GM19351 (cell line): ENCODE measurements at regions not wholly inside any gene's neighbourhood (a gene's known extent, or its start where the extent isn't known, plus 50 kb on each side); places are given as distances from the start of the nearest gene placed in this dataset.

Experiments used
- ATAC-seq: cut with Tn5 transposase; IDR thresholded peaks from one replicate; pipeline ENCODE4 v1.9.1; 2021; ENCODE audit warnings: mild to moderate bottlenecking, moderate library complexity; ENCODE audit not compliant: unreplicated experiment

DNA sequence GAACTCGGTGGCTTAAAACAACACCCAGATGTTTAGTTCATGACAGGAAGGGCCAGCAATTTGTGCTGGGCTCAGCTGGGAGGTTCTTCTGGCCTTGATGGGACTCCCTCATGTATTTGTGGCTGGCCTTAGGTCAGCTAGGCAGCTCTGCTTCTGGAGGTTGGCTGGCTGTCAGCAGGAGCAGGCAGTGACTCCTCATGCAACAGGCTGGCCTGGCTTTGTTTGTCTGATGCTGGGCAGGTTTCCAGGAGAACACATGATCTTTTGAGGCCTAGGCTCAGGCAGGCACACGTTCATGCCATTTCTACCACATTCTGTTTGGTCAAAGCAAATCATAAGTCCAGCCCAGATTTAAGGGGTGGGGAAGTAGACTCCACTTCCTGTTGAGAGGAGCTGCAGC, 571.2 kb downstream of the TBC1D22A start:
- no peak for ATAC-seq

DNA sequence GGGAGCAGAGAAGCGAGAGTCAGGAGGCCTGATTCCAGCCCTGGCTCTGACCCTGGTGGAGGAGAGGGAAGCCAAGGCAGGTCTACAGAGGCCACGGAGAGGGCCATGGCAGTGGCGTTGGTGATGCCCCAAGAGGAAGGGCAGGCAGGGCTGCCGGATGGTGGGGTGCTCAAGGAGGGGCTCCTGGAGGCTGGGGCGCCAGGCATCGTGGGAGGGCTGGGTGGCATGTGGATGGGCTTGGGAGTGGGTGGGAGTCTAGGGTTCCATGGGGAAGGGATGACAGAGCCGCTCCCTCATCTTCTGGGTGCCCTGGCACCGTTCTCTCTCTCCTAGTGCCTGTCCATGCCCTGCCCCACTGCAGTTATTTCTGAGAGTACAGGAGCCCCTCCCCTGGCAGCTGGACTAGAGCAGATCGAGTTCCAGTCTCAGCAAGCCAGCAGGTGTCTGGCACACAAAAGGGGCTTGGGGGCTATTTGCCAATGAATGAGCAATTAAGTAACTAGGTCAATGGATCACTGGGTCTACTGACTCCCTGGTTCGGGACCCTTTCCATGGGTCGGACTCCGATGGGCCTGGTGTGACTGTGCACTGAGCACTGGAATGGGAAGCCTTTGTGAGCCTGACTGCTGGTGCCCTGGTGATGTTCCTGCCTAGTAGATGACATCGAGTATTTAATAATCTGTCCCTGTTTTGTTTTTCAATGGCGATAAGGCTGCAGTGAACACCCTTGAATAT, 570.0 kb downstream of the TBC1D22A start:
- no peak for ATAC-seq

DNA sequence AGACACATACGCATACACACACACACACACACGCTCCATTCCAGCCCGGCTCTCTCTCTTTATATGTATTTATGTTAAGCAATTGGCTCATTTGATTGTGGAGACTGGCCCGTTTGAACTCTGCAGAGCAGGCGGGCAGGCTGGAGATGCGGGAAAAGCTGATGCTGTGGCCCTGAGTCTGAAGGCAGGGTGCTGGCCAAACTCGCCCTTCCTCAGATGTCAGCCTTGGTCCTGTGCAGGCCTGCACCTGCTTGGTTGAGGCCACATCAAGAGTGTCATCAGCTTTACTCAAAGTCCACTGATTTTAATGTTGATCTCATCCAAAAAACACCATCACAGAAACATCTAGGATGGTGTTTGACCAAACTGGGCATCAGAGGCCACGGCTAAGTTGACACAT, 569.3 kb downstream of the TBC1D22A start:
- ATAC-seq: no peak

DNA sequence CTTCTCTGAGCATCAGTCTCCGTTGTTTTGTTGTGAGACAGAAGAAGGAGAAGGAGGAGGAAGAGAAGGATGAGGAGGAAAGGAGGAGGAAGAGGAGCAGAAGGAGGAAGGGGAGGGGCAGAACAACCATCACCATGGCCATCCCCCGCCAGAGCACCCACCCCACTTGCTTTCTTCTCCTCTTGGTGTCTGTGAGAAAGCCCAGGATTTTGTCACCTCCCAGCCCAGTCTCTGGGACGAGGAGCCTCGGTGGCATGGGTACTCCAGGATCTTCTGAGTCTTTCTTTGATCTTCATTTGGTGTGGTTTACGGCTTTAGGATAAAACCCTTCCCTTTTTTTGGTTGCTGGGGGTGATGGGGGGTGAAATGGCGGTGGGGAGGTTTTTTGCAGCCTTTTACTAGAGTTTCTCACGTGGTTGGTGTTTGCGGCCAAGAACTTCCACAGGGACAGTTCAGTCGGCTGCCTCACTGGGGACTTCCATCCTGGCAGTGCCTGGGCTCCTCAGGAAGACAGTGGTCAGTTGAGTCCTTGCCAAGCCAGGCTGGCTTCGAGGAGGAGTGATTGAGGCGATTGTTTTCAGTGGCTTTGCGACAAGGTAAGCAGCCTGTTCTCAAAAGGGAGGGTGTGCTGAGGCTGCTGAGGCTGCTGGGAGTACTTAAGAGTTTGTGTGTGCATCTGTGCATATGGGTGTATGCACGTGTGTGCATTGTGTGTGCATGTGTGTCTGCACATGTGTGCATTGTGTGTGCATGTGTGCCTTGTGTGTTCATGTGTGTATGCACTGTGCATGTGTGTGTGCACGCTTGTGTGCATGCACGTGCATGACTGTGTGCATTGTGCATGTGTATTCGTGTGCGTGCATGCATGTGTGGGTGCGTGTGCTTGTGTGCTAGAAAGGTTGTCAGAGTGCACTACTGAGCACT, 567.5 kb downstream of the TBC1D22A start:
- ATAC-seq: no peak

DNA sequence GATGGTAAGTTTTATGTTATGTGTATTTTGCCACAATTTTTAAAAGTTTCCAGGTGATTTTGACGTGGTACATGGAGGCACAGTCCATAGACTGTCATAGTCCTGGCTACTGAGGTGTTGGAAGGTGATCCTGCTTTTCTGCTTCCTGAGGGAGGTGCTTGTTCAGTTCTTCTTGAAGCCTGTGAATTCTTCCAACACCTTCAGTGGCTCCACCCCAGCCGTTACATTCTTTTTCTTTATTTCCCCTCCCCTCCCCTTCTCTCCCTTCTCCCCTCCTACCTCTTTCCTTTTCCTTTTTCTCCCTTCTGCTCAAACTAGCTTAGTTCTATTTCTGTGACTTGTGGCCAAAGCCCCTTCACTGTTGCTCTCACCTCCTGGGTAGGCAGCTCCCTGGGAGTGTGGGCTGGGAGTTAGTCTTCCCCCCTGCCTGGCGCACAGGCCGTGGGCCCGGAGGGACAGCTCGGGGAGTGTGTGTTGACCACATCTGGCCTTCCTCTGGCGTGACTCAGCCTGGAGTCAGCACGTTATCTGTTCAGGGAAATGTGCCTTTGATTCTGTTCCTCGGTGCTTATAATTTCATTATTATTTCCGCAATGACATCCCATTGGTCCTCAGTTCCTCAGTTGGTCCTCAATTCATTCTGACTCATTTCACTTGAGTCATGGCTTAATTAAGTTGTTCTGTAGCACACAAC, 566.2 kb downstream of the TBC1D22A start:
- ATAC-seq: no peak

DNA sequence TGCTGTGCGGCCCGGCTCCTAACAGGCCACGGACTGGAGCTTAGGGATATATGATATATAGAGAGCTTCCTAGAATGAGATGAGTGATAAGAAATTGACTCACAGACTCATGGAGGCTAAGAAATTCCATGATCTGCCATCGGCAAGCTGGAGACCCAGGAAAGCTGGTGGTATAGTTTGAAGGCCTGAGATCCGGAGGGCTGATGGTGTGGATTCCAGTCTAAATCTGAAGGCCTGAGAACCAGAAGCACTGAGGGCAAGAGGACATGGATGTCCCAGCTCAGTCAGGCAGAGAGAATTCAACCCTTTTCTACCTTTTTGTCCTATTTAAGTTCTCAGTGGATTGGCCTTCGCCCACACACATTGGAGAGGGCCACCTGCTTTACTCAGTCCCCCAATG, 564.8 kb downstream of the TBC1D22A start:
- ATAC-seq: no peak

DNA sequence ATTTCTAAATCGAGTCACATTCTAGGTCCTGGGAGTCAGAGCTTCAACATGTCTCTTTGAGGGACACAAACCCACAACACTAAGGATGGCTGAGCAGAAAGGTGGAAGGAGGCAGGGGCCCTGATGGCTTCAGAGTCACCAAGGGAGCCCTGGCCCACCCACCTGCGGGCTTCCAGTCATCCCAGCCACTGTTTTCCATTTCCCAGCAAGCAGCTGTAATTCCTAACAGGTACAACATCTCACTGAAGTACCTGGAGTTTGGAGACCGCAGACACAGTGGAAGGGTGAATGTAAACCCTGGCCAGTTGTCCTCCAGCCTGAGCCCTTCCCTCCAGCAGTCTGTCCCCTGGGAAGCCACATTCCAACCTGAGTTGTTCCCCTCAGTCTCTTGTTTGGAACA, 562.8 kb downstream of the TBC1D22A start:
- ATAC-seq: no peak

DNA sequence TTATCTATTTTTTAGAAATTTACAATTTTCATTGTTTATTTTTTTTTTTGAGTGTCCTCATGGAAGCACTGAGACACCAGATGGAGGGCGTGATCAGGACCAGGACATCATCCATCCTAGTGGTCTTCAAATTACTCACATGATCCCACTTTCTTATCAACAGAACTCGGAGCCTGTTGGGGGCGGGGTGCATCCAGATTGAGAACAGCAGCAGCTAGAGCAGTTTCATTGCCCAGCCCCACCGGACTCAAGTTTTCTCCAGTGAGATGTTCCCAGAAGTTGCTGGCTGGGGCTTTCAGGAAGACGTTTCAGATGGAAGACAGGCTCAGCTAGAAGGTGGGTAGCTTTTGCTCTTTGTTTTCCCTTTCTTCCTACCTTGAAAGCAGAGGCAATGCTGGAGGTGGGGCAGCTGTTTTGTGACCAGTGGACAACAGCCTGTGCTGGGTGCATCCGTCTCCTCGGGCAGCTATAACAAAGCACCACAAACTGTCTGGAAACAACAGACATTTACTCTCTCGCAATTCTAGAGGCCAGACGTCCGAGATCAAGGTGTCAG, 562.1 kb downstream of the TBC1D22A start:
- no peak for ATAC-seq

DNA sequence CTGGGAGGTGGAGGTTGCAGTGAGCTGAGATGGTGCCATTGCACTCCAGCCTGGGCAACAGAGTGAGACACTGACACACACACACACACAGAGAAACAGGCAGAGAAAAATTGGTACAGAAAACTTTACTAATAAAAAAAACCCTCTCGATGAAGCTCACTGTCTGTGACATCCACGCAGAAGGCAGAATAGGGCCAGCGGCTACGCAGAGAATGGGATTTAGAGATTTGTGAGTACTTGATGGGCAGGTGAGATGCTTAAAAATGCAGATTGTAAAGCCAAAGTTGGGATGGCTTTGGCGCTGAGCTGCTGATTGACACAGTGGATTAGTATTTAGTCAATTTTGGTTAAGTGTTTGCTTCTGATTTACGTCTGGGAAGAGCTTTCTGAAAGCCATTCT, 561.1 kb downstream of the TBC1D22A start:
- no peak for ATAC-seq

DNA sequence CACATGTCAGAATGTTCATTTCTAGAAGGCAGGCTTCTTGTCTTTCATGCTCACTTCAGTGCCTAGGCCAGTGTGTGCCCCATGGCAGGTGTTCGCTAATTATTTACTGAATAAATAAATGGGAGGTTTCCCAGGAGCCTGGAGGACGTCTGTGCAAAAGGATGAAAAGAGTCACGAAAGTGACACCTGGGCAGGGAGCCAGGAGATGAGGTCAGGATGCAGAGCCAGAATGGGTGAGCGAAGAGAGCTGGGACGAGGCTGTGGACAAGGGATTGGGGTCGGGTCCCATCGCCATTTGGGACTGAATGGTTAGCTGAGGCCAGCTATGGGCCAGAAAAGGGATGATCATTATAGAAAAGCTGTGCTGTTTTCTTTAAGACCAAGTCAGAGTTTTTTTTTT, 560.4 kb downstream of the TBC1D22A start:
- ATAC-seq: no peak

DNA sequence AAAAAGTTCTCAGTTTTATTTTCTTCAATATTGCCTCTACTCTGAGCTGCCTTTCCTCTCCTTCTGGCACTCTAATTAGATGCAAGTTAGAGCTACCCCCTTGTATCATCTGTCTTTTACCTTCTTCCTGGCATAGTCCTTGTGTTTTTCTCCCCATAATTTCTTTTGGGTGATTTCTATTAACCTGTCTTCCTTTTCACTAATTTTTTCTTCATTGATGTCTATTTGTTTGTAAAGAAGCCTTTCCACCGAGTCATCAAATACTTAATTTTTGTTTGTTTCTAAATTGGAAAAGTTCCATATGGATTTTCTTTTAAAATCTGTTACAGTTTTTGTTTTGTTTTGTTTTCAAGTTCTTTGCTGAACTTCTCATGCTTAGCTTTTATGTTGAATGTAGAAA, 558.1 kb downstream of the TBC1D22A start:
- ATAC-seq: no peak

DNA sequence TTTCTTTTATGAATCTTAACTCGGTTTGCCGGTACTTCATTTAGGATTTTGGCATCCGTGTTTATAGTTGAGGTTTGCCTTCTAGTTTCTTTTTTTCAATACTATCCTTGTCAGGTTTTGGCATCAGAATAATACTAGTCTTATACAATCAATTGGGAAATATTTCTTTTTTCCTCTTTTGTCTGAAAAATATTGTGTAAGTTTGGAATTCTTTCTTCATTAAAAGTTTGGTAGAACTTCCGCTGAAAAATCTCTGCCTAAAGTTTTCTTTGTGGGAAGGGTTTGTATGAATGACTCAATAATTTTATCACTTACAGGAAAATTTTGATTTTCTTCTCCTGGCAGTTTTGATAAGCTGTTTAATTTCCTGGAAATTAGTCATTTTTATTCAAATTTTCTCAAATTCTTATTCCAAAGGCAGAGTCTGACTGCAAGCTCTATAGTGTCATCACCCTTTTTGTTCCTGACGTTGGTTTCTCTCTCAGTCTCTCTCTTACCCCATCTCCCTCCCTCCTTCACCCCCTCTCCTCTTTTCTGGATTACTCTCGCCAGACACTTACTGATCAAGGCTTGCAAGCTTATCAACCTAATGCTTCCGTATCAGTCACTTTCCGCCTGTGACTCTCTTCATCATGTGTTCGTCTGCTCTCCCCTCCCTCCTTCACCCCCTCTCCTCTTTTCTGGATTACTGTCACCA, 555.7 kb downstream of the TBC1D22A start:
- no peak for ATAC-seq

DNA sequence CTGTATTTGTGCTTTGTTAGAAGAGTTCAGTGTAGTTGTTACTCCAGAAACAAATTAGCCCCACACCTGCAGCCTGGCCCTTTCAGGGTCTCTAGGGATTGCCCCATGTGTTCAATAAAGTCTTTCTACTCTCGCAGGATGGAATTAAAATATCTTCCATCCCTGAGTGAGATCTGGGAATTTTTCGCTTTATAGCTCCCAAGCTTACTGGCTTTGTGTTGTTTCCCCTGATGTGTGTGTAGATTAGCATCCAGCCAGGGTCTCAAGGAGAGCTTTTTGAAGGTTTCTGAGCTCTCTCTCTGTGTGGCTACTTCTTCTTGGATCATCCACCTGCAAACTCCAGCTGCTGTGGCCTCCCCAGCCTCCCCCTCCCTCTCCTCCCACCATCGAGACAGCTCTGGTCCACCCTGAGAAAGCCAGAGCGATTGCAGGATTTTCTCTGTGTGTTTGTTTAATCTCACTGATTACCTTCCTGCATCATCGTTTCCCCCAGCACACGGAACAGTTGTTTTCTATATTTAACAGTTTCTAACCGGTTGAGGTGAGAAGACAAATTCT, 553.5 kb downstream of the TBC1D22A start:
- no peak for ATAC-seq

DNA sequence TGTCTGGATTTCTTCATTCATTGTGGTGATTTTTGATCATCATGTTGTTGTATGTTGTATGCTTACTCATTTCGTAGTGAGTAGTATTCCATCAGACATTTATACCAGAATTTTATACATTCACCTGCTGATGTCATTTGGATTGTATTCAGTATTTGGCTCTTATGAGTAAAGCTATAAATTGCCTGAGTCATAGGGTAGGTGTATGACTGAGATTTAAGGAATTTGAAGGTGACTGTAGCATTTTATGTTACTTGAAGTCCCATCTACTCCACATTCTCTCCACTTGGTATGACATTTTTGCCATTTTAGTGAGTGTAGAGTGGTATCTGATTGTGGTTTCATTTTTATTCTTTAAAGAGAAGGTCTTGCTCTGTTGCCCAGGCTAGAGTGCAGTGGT, 548.2 kb downstream of the TBC1D22A start:
- ATAC-seq: no peak

DNA sequence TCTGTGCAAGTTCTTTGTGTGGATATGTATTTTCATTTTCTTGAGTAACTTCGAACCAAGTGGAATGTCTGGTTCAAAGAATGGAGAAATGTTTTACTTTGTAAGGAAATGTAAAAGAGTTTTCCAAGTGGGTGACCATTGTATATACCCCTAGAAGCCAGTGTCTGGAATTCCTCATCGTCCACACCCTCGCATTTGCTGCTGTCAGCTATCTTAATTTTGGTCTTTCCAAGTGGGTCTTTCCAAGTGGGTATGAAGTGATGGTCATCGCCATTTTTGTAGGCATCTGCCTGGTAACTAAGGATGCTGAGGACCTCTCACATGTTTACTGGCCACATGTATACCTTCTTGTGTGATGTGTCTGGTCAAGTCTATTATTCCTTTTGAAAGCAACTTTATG, 547.5 kb downstream of the TBC1D22A start:
- no peak for ATAC-seq

DNA sequence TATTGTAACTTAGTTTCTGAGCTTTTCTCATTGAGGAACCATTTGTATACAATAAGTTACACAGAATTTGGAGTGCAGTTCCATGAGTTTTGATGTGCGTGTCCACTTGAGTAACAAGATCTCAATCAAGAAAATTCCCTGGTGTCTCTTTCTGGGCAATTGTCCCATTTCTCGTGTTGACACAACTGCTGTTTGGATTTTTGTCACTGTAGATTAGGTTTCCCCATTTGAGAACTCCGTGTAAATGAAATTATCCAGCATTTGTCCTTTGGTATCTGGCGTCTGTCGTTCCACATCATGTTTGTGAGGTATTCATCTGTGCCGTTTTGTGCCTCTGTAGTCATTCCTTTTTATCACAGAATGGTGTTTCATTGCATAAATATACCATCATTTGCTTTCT, 547.0 kb downstream of the TBC1D22A start:
- ATAC-seq: no peak

DNA sequence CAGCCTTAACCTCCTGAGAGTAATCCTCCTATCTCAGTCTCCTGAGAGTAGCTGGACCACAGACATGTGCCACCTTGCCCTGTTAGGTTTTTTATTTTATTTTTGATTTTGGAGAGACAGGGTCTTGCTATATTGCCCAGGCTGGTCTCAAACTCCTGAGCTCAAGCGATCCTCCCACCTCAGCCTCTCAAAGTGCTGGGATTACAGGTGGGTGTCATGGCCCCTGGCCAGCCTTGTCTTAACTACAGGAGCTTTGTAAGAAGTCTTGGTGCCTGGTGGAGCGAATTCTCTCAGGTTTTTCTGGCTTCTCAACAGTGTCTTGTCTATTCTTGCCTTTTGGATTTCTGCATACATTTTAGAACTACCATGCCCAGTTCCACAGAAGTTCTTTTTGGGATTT, 546.4 kb downstream of the TBC1D22A start:
- ATAC-seq: no peak

DNA sequence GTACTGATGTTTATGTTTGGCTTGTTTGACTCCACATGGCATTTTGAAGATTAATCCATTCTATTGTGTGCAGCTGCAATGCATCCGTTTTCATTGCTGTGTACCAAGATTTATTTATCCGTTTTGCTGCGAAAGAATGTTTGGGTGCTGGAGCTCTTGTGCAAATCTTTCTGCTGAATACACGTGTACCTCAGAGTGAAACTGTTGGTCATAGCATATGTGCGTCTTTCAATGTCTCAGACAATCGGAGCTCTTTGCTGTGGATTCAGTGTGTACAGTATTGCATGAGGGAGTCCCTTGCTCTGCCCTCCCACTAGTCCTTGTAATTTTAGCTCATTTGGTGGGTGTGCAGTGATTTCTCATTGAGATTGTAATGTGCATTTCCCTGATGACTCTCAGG, 545.4 kb downstream of the TBC1D22A start:
- no peak for ATAC-seq

DNA sequence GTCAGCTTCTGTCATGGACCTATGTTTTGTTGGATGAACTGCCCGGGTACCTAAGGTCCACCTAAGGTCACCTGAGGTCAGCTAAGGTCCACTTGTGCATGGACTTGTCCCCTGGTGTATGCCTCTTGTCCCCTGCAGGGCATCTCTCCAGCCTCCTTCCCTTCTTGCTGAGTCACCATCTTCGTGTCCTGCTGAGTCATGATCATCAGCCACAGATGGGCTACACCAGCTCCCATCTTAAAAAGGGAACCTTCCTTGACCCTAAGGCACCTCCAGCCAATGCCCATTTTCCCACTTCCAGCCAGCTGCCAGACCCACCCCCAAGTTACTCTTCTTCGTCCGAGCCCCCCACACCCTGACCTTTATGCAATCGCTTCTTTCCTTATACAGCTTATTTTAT, 544.9 kb downstream of the TBC1D22A start:
- ATAC-seq: no peak

DNA sequence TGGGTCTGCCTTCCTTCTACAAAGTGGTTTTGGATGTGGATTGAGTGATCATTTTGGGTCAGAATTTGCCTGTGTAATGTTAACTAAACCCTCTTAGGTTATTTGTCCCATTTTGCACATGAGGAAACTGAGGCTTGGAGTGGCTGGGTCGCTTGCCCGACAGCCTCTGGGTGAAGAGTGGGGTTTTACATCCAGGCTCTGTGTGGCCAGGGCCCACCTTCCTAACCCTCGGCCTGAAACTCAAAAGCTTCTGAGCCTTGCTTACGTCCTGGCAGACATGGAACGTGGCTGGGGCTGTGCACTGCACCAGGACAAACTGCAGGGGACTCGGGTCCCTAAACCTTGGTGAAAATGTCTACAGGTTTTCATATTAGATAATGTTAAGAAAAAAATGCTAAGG, 542.4 kb downstream of the TBC1D22A start:
- ATAC-seq: no peak
